ENCODE measurements at regions not wholly inside any gene's neighbourhood (a gene's known extent, or its start where the extent isn't known, plus 50 kb on each side); places are given as distances from the start of the nearest gene placed in this dataset.

DNA sequence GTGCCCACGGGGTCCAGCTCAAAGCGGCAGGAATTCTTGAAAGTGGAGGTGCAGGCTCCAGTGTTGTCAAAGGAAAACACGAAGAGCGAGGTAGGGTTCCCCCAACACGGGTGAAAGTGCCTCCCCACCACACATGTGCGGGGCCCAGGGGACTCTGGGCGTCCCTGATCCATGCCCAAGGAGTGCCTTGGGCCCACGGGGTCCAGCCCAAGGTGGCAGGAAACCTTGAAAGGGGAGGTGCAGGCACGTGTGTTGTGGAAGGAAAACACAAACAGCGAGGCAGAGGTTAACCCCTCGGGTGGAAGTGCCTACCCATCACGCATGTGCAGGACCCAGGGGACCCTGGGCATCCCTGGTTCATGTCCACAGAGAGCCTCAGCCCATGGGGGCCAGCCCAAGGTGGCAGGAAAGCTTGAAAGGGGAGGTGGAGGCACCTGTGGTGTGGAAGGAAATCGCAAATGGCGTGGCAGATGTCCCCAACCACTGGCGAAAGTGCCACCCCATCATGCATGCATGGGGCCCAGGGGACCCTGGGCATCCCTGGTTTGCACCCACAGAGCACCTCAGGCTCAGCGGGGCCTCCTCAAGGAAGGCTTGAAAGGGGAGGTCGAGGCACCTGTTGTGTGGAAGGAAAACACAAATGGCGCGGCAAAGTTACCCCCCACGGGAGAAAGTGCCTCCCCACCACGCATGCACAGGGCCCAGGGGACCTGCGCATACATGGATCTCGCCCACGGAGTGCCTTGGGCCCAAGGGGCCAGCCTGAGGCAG lies 584.6 kb downstream of the ALG10 start:
- TF ChIP-seq POLR2A (IDR thresholded peaks at IDR 0.05; ENCODE audit: extremely low read depth, insufficient read length) (no peak), CTCF (IDR thresholded peaks at IDR 0.05; ENCODE audit: low read depth, low read length) (no peak), MYC (IDR thresholded peaks at IDR 0.05; ENCODE audit: low read depth, low read length) (no peak)
